ENCODE measurements at regions not wholly inside any gene's neighbourhood (a gene's known extent, or its start where the extent isn't known, plus 50 kb on each side); places are given as distances from the start of the nearest gene placed in this dataset.

- no peak for TF ChIP-seq RBBP5 (IDR thresholded peaks at IDR 0.05; ENCODE audit: borderline replicate concordance, insufficient read depth, low read length, poor library complexity, severe bottlenecking)
- no peak for TF ChIP-seq USF1 (CRISPR knock-in tag; IDR thresholded peaks at IDR 0.05)
Observed at GRCh38 chr1:68338081-68338480, 105.8 kb upstream of the WLS start (continued).

GRCh38 chr1:68332041-68332440 lies 99.7 kb upstream of the WLS start:
- Histone ChIP-seq H2AFZ (ENCODE audit: low read depth, low read length) (no peak overlapping the region), H3K79me2 (ENCODE audit: control insufficient read depth, insufficient read depth, low read length) (no peaks in the 10 kb centered on the region), H3K4me2 (ENCODE audit: insufficient read depth, low read length) (no peak overlapping the region), H4K20me1 (replicated peaks; ENCODE audit: control insufficient read depth, insufficient read depth, low read length) (no peaks in the 10 kb centered on the region), H3K27me3 (ENCODE audit: control insufficient read depth in 2 of 2, insufficient read depth in 2 of 2, low read length in 2 of 2) (no peaks in the 10 kb centered on the region), H3K4me1 (replicated peaks in 1 of 2; ENCODE audit: control insufficient read depth in 2 of 2, insufficient read depth in 2 of 2, low read length in 2 of 2) (no peaks in the 10 kb centered on the region), H3K9me3 (replicated peaks; ENCODE audit: control insufficient read depth, insufficient read depth, low read depth, low read length) (no peaks in the 10 kb centered on the region), H3K36me3 (ENCODE audit: control insufficient read depth, insufficient read depth, low read length) (no peaks in the 10 kb centered on the region), H3K4me3 (no peak overlapping the region), H3K9me1 (ENCODE audit: control insufficient read depth, insufficient read depth, low read length) (no peaks in the 10 kb centered on the region), H3K9ac (ENCODE audit: insufficient read depth in 1 of 2, low read depth in 2 of 2, low read length in 2 of 2) (no peak overlapping the region), H3K27ac (ENCODE audit: extremely low read depth, low read depth, low read length) (no peak overlapping the region)
- intact Hi-C loops (cut with micrococcal nuclease) (no loop called here), in situ Hi-C loops (cut with MboI) (loop anchor here (25.0 kb wide), 1 partner anchor 795 kb away; no protein-coding TSS in a partner anchor)
- no peak for ATAC-seq
- TF ChIP-seq ARID1B (IDR thresholded peaks at IDR 0.05) (no peak), ZNF518B (CRISPR knock-in tag; IDR thresholded peaks at IDR 0.05) (no peak), HNRNPLL (IDR thresholded peaks at IDR 0.05; ENCODE audit: low read depth, low read length, poor library complexity, severe bottlenecking) (no peak), ZNF324 (CRISPR knock-in tag; IDR thresholded peaks at IDR 0.05) (no peak)
- BruUV-seq (replicated peaks) = no TSS peak
- no peak for FAIRE-seq
- DNase-seq (ENCODE audit: extremely low read depth in 1 of 4, low spot score in 3 of 4) = no peak
- ChIA-PET CTCF (ENCODE audit: low intra/inter-chr PET ratio) (no interaction called here), POLR2A (no interaction called here)
- WGBS (ENCODE audit: insufficient coverage, low coverage, missing lambda C conversion rate) = 3% methylated on average over 4 of the region's 4 CpGs
